Sigmoid colon (tissue), 6 donors: ENCODE measurements at regions not wholly inside any gene's neighbourhood (a gene's known extent, or its start where the extent isn't known, plus 50 kb on each side); places are given as distances from the start of the nearest gene placed in this dataset.

Experiments used
- DNase-seq: peaks from one replicate; pipeline ENCODE4 v3.0.0-alpha.2; 2019
- H3K27ac ChIP-seq, 4 donors: fragments of 200-600 bp; sonication (generic); one replicate each; pipeline ENCODE4 v1.5.1; 2016 to 2019; ENCODE audit warnings: mild to moderate bottlenecking in 1 of 4
- H3K27me3 ChIP-seq, 3 donors: fragments of 200-600 bp; sonication (generic); one replicate each; pipeline ENCODE4 v1.5.1; 2019; ENCODE audit warnings: mild to moderate bottlenecking in 1 of 3
- H3K36me3 ChIP-seq, 4 donors: fragments of 200-600 bp; sonication (generic); one replicate each; pipeline ENCODE4 v1.5.1; 2016 to 2019
- H3K4me1 ChIP-seq, 4 donors: fragments of 200-600 bp; sonication (generic); one replicate each; pipeline ENCODE4 v1.5.1; 2017 to 2019
- H3K4me3 ChIP-seq, 4 donors: fragments of 200-600 bp; sonication (generic); one replicate each; pipeline ENCODE4 v1.5.1; 2017 to 2019; ENCODE audit warnings: mild to moderate bottlenecking in 2 of 4, moderate library complexity in 1 of 4
- H3K9me3 ChIP-seq, 4 donors: fragments of 200-600 bp in 3 of 4; sonication (generic) in 3 of 4; one replicate each; pipeline versions ENCODE4 v1.5.1 to v1.6.1; 2013 to 2019
- CTCF ChIP-seq, 4 experiments: fragments of 450-650 bp in 3 of 4; fragments of 200-600 bp in 1 of 4; IDR thresholded peaks; one replicate each; pipeline ENCODE4 v1.5.1; 2016 to 2019; ENCODE audit warnings: antibody characterized with exemption in 4 of 4, mild to moderate bottlenecking in 3 of 4, moderate library complexity in 2 of 4
- EP300 ChIP-seq, 4 donors: sonication (generic); formaldehyde crosslinking; IDR thresholded peaks; one replicate each; pipeline ENCODE4 v1.6.1; 2017; ENCODE audit warnings: antibody characterized with exemption in 4 of 4
- POLR2A ChIP-seq, 2 donors: fragments of 450-650 bp; IDR thresholded peaks; one replicate each; pipeline ENCODE4 v1.6.1; 2016; ENCODE audit warnings: antibody characterized with exemption in 2 of 2, mild to moderate bottlenecking in 2 of 2, moderate library complexity in 2 of 2
- POLR2AphosphoS5 ChIP-seq, 4 donors: sonication (generic); formaldehyde crosslinking; IDR thresholded peaks; one replicate each; pipeline ENCODE4 v1.6.1; 2017; ENCODE audit warnings: antibody characterized with exemption in 4 of 4
- WGBS, 2 donors: extraction: QIAGEN DNeasy Blood & Tissue Kit; methylation state at CpG; one replicate each; pipeline ENCODE4 v1.1.7; 2013; 5-methylcytosine and 5-hydroxymethylcytosine counted together
- intact Hi-C: fragments of 100-400 bp; cut with DNase I; formaldehyde crosslinking; loops from one replicate; pipeline ENCODE4 v1.15.1; 2023
- donor health status: healthy with polysubstance abuse.
- donor health status: healthy.

- intact Hi-C loops = no loop called here
- 72 to 85% methylated on average over 4 of the region's 4 CpGs for WGBS, 2 donors
- peaks cover 0 to 8% (median 0%) of the 10 kb centered on the region in 3 donors for H3K27me3 ChIP-seq
- H3K36me3 ChIP-seq = no peaks in the 10 kb centered on the region
- no peak for DNase-seq
- H3K4me3 ChIP-seq = no peak overlapping the region
- H3K4me1 ChIP-seq = no peaks in the 10 kb centered on the region
- no peak overlapping the region for H3K27ac ChIP-seq
- no peaks in the 10 kb centered on the region for H3K9me3 ChIP-seq
- no peak for TF ChIP-seq CTCF (IDR thresholded peaks at IDR 0.05)
- TF ChIP-seq POLR2AphosphoS5 (IDR thresholded peaks at IDR 0.05) = no peak
- no peak for TF ChIP-seq POLR2A (IDR thresholded peaks at IDR 0.05)
- TF ChIP-seq EP300 (IDR thresholded peaks at IDR 0.05) = no peak
Measured at GRCh38 chr1:29643281-29643680, 407.0 kb downstream of the PTPRU start.

- no peaks in the 10 kb centered on the region for H3K9me3 ChIP-seq
- H3K4me3 ChIP-seq = no peak overlapping the region
- no peaks in the 10 kb centered on the region for H3K36me3 ChIP-seq
- no peak overlapping the region for H3K27ac ChIP-seq
- TF ChIP-seq POLR2A (IDR thresholded peaks at IDR 0.05) (no peak), CTCF (IDR thresholded peaks at IDR 0.05) (no peak), EP300 (IDR thresholded peaks at IDR 0.05) (no peak)
- H3K27me3 ChIP-seq = peaks cover 0 to 6% (median 0%) of the 10 kb centered on the region in 3 donors
- intact Hi-C loops = no loop called here
- H3K4me1 ChIP-seq = no peaks in the 10 kb centered on the region
- WGBS, 2 donors = 77 to 81% methylated on average over 6 of the region's 6 CpGs
- no peak for DNase-seq
Measured at GRCh38 chr1:29642519-29642918, 406.2 kb downstream of the PTPRU start.

GRCh38 chr1:29641921-29642320 lies 405.6 kb downstream of the PTPRU start:
- no peak overlapping the region for H3K27ac ChIP-seq

GRCh38 chr1:29640428-29640785 lies 404.1 kb downstream of the PTPRU start:
- Histone ChIP-seq H3K4me1 (no peaks in the 10 kb centered on the region), H3K27me3 (no peaks in the 10 kb centered on the region), H3K4me3 (no peak overlapping the region), H3K36me3 (no peaks in the 10 kb centered on the region), H3K9me3 (no peaks in the 10 kb centered on the region), H3K27ac (no peak overlapping the region)
- TF ChIP-seq POLR2AphosphoS5 (IDR thresholded peaks at IDR 0.05) (no peak), EP300 (IDR thresholded peaks at IDR 0.05) (no peak), POLR2A (IDR thresholded peaks at IDR 0.05) (no peak), CTCF (IDR thresholded peaks at IDR 0.05) (no peak)
- WGBS, 2 donors = 68 to 79% methylated on average over 4 of the region's 4 CpGs
- intact Hi-C loops = no loop called here
- DNase-seq = no peak

More at GRCh38 chr1:29641921-29642320, 405.6 kb downstream of the PTPRU start:
- H3K4me1 ChIP-seq = no peaks in the 10 kb centered on the region
- H3K9me3 ChIP-seq = no peaks in the 10 kb centered on the region
- intact Hi-C loops = no loop called here
- no peak for DNase-seq
- TF ChIP-seq CTCF (IDR thresholded peaks at IDR 0.05) = no peak
- TF ChIP-seq POLR2A (IDR thresholded peaks at IDR 0.05) = no peak
- TF ChIP-seq POLR2AphosphoS5 (IDR thresholded peaks at IDR 0.05) = no peak
- no peak for TF ChIP-seq EP300 (IDR thresholded peaks at IDR 0.05)
- H3K27me3 ChIP-seq = peaks cover 0 to under 1% (median 0%) of the 10 kb centered on the region in 3 donors
- no peak overlapping the region for H3K4me3 ChIP-seq
- no peaks in the 10 kb centered on the region for H3K36me3 ChIP-seq
- WGBS, 2 donors = 37 to 54% methylated on average over 3 of the region's 3 CpGs

- WGBS, 2 donors = 82 to 86% methylated on average over 15 of the region's 15 CpGs
- Histone ChIP-seq H3K9me3 (no peaks in the 10 kb centered on the region), H3K27me3 (no peaks in the 10 kb centered on the region), H3K36me3 (no peaks in the 10 kb centered on the region), H3K4me3 (no peak overlapping the region), H3K27ac (no peak overlapping the region), H3K4me1 (no peaks in the 10 kb centered on the region)
- TF ChIP-seq EP300 (IDR thresholded peaks at IDR 0.05) = no peak
- intact Hi-C loops = no loop called here
- DNase-seq = no peak
Measured at GRCh38 chr1:29639741-29640427, 403.6 kb downstream of the PTPRU start.
